ENCODE measurements at regions not wholly inside any gene's neighbourhood (a gene's known extent, or its start where the extent isn't known, plus 50 kb on each side); places are given as distances from the start of the nearest gene placed in this dataset.

DNA sequence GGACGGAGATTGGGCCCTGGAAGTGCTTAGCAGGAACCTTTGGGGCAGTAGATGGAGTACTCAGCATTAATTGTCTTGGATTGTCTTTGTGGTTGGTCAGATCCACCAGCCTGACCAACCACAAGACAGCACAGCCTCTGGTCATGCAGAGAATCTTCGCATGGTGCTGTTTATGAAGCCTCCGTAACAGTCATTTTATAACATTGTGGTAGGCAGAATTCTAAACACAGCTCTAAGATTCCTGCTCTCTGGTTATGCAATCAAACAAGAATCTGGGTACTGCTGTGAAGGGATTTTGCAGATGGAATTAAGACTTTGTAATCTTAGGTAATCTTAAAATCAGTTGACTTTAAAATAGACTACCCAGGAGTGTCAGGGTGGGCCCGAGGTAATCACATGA, 312.2 kb upstream of the GOT2 start:
- TF ChIP-seq, protein P1, sequence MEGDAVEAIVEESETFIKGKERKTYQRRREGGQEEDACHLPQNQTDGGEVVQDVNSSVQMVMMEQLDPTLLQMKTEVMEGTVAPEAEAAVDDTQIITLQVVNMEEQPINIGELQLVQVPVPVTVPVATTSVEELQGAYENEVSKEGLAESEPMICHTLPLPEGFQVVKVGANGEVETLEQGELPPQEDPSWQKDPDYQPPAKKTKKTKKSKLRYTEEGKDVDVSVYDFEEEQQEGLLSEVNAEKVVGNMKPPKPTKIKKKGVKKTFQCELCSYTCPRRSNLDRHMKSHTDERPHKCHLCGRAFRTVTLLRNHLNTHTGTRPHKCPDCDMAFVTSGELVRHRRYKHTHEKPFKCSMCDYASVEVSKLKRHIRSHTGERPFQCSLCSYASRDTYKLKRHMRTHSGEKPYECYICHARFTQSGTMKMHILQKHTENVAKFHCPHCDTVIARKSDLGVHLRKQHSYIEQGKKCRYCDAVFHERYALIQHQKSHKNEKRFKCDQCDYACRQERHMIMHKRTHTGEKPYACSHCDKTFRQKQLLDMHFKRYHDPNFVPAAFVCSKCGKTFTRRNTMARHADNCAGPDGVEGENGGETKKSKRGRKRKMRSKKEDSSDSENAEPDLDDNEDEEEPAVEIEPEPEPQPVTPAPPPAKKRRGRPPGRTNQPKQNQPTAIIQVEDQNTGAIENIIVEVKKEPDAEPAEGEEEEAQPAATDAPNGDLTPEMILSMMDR (IDR thresholded peaks at IDR 0.05): no peak
- TF ChIP-seq POLR2A (IDR thresholded peaks at IDR 0.05): no peak
- intact Hi-C loops (cut with DNase I; ENCODE audit: low total_unique reads): no loop called here

GRCh38 chr16:59045501-59045900, 311.4 kb upstream of the GOT2 start:
- DNase-seq: no peak
- Histone ChIP-seq H3K27me3 (no peaks in the 10 kb centered on the region), H3K4me3 (no peak overlapping the region), H3K9me3 (no peaks in the 10 kb centered on the region), H3K27ac (no peak overlapping the region), H3K36me3 (no peaks in the 10 kb centered on the region), H3K4me1 (no peaks in the 10 kb centered on the region)
- TF ChIP-seq POLR2A (IDR thresholded peaks at IDR 0.05): no peak
- TF ChIP-seq, protein P1 (IDR thresholded peaks at IDR 0.05): no peak
- intact Hi-C loops (cut with DNase I; ENCODE audit: low total_unique reads): no loop called here

More for the DNA sequence above, 312.2 kb upstream of the GOT2 start:
- Histone ChIP-seq H3K4me3 (no peak overlapping the region), H3K27ac (no peak overlapping the region), H3K4me1 (no peaks in the 10 kb centered on the region), H3K9me3 (no peaks in the 10 kb centered on the region), H3K27me3 (no peaks in the 10 kb centered on the region), H3K36me3 (no peaks in the 10 kb centered on the region)
- DNase-seq: no peak

DNA sequence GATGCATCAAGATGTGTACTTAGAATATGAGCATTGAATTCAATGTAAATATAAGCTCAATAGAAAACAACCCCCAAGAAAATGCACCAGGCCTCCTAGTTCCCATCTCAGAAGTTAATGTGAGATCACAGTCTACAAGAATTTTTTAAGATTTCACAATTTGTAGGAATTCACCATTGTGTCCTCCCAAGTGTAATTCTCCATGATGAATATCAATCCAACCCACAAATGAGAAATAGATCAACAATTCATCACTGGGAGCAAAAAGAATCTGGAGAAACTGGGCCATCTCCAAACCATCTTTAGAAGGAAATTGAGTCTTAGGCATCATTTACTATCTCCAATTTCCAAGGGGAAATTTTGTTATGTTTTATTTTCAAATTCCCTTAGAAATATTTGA, 310.5 kb upstream of the GOT2 start:
- H3K27me3 ChIP-seq: no peaks in the 10 kb centered on the region
- H3K4me3 ChIP-seq: no peak overlapping the region
- no peaks in the 10 kb centered on the region for H3K36me3 ChIP-seq
- H3K9me3 ChIP-seq: no peaks in the 10 kb centered on the region
- intact Hi-C loops (cut with DNase I; ENCODE audit: low total_unique reads): no loop called here
- TF ChIP-seq POLR2A (IDR thresholded peaks at IDR 0.05): no peak
- no peak overlapping the region for H3K27ac ChIP-seq
- no peaks in the 10 kb centered on the region for H3K4me1 ChIP-seq
- DNase-seq: no peak

DNA sequence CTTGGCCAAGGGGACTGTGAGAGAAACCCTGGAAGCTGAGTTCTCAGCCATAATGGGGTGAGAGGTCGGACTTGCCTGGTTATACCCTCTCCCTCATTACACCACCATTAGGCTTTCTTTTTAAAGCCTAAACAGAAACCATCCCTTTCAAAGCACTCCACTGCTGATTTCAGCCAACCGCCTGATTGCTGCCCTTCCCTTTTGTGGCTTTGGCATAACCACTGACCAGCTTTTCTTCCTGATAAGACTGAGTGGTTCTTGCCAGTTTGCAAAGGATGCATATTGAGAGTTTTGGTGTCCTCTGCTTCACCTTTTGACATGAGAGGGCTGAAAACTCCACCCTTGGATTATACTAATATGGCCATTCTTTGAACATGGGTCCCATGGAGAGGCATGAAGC, 308.2 kb upstream of the GOT2 start:
- Histone ChIP-seq H3K4me3 (no peak overlapping the region), H3K4me1 (no peaks in the 10 kb centered on the region), H3K27me3 (no peaks in the 10 kb centered on the region), H3K36me3 (no peaks in the 10 kb centered on the region), H3K27ac (no peak overlapping the region), H3K9me3 (no peaks in the 10 kb centered on the region)
- no peak for DNase-seq
- no peak for TF ChIP-seq POLR2A (IDR thresholded peaks at IDR 0.05)
- TF ChIP-seq, protein P1 (IDR thresholded peaks at IDR 0.05): no peak
- intact Hi-C loops (cut with DNase I; ENCODE audit: low total_unique reads): no loop called here

DNA sequence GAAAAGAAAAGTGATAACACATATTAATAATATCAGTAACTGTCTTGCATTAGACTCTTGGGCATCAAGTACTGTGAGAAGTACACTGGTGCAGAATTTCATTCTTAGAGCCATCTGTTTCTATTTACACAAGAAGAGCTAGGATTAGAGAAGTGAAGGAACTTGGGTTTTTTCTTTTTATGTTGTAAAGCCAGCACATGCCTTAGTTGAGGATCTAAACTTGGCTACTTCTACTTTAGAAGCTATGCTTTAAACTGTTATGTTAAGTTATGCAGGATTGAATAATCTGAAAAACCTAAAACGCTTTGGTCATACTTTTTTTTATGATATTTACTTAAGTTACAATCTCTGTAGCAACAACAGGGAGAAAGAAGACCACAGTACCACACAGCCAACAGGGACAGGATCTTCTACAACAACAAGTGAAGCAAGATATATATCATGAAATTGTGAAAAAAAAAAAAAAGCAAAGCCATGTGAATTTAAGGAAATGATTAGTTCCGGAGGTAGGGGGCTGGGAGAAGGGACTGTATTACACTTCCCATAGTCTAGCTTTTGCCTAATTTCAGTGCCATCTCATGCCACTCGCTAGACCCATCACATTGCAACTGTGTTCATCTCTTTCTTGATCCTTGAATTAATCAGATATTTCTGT, 305.1 kb upstream of the GOT2 start:
- H3K9me3 ChIP-seq: no peaks in the 10 kb centered on the region
- TF ChIP-seq, protein P1 (IDR thresholded peaks at IDR 0.05): no peak
- TF ChIP-seq POLR2A (IDR thresholded peaks at IDR 0.05): no peak
- H3K27ac ChIP-seq: no peak overlapping the region
- intact Hi-C loops (cut with DNase I; ENCODE audit: low total_unique reads): no loop called here
- no peaks in the 10 kb centered on the region for H3K4me1 ChIP-seq
- H3K4me3 ChIP-seq: no peak overlapping the region
- no peaks in the 10 kb centered on the region for H3K36me3 ChIP-seq
- no peak for DNase-seq
- no peaks in the 10 kb centered on the region for H3K27me3 ChIP-seq

Data from uterus (tissue), 3 donors.